IMR-90 (cell line): ENCODE measurements at regions not wholly inside any gene's neighbourhood (a gene's known extent, or its start where the extent isn't known, plus 50 kb on each side); places are given as distances from the start of the nearest gene placed in this dataset.

Source experiments
- ATAC-seq: fragments of 200-7000 bp; cut with Tn5 transposase; 2 replicates; pipeline ENCODE4 v1.9.1; 2020; ENCODE audit warnings: low read depth, mild to moderate bottlenecking, moderate library complexity
- BruUV-seq: library from RNA; stranded (reverse); fragments of 400-500 nt; replicated peaks from 2 replicates; lab custom pipeline; 2021; lab: Mats Ljungman, UMichigan
- CTCF ChIA-PET: fragments of 300-600 bp; formaldehyde crosslinking; extraction: SDS; loops from one replicate; lab custom pipeline; 2021; ENCODE audit warnings: antibody characterized with exemption; lab: Yijun Ruan, JAX
- POLR2A ChIA-PET: fragments of 300-600 bp; sonication (Branson Sonifier 250); formaldehyde crosslinking; loops from one replicate; lab custom pipeline; 2022; ENCODE audit warnings: antibody characterized with exemption; ENCODE audit not compliant: unreplicated experiment; lab: Charles Lee
- DNase-seq: peaks from one replicate; pipeline ENCODE4 v3.0.0; 2013
- H2AFZ ChIP-seq: replicated peaks from 2 replicates; pipeline ENCODE3; 2013; ENCODE audit warnings: low read length, mild to moderate bottlenecking; ENCODE audit not compliant: poor library complexity
- H2AK5ac ChIP-seq: 2 replicates; pipeline ENCODE4 v1.6.1; 2013; ENCODE audit warnings: low read depth, low read length, inconsistent platforms
- H2AK9ac ChIP-seq: replicated peaks from 2 replicates; pipeline ENCODE3; 2013; ENCODE audit warnings: mild to moderate bottlenecking, low read depth, low read length, moderate library complexity; ENCODE audit not compliant: poor library complexity
- H2BK120ac ChIP-seq: 2 replicates; pipeline ENCODE4 v1.6.1; 2013; ENCODE audit warnings: low read depth, low read length, inconsistent platforms
- H2BK15ac ChIP-seq: 3 replicates; pipeline ENCODE4 v1.6.1; 2013; ENCODE audit warnings: low read depth, low read length, inconsistent platforms
- H2BK20ac ChIP-seq: 2 replicates; pipeline ENCODE4 v1.6.1; 2013; ENCODE audit warnings: low read depth, mild to moderate bottlenecking, inconsistent platforms, low read length, moderate library complexity
- H2BK5ac ChIP-seq: 2 replicates; pipeline ENCODE4 v1.6.1; 2013; ENCODE audit warnings: mild to moderate bottlenecking, low read depth, low read length, inconsistent platforms; ENCODE audit not compliant: poor library complexity, severe bottlenecking
- H3K14ac ChIP-seq: replicated peaks from 2 replicates; pipeline ENCODE4 v1.6.1; 2013; ENCODE audit warnings: low read depth, low read length, inconsistent platforms
- H3K18ac ChIP-seq: 2 replicates; pipeline ENCODE4 v1.6.1; 2013; ENCODE audit warnings: low read depth, low read length, control low read depth
- H3K23ac ChIP-seq: 2 replicates; pipeline ENCODE4 v1.6.1; 2013; ENCODE audit warnings: low read depth, low read length, inconsistent platforms
- H3K27ac ChIP-seq: 2 replicates; pipeline ENCODE4 v1.5.1; 2013; ENCODE audit warnings: mild to moderate bottlenecking, control low read depth, low read length; ENCODE audit not compliant: insufficient read depth
- H3K27me3 ChIP-seq: 2 replicates; pipeline ENCODE4 v1.6.1; 2013; ENCODE audit warnings: low read length; ENCODE audit not compliant: control insufficient read depth, insufficient read depth
- H3K36me3 ChIP-seq: 2 replicates; pipeline ENCODE4 v1.6.1; 2013; ENCODE audit warnings: low read length, mixed read lengths; ENCODE audit not compliant: control insufficient read depth, insufficient read depth
- H3K4ac ChIP-seq: 2 replicates; pipeline ENCODE4 v1.6.1; 2013; ENCODE audit warnings: low read depth, low read length, inconsistent platforms
- H3K4me1 ChIP-seq: 2 replicates; pipeline ENCODE4 v1.6.1; 2013; ENCODE audit warnings: low read length, mixed read lengths; ENCODE audit not compliant: control insufficient read depth, insufficient read depth
- H3K4me2 ChIP-seq: 2 replicates; pipeline ENCODE4 v1.6.1; 2013; ENCODE audit warnings: low read depth, mild to moderate bottlenecking, control low read depth, low read length, moderate library complexity
- H3K4me3 ChIP-seq: 2 replicates; pipeline ENCODE4 v1.5.1; 2013; ENCODE audit warnings: low read depth, mild to moderate bottlenecking, control low read depth, low read length, moderate library complexity; ENCODE audit not compliant: insufficient read depth
- H3K56ac ChIP-seq: 2 replicates; pipeline ENCODE4 v1.6.1; 2013; ENCODE audit warnings: low read length, inconsistent platforms; ENCODE audit not compliant: insufficient read depth; ENCODE audit errors: extremely low read depth
- H3K79me1 ChIP-seq, 2 experiments: 2 replicates each; pipeline ENCODE4 v1.6.1; 2013; ENCODE audit warnings: low read length in 2 of 2, inconsistent platforms in 1 of 2, low read depth in 1 of 2
- H3K9ac ChIP-seq: 2 replicates; pipeline ENCODE4 v1.6.1; 2013; ENCODE audit warnings: low read depth, low read length, control low read depth
- H3K9me1 ChIP-seq: 2 replicates; pipeline ENCODE4 v1.6.1; 2013; ENCODE audit warnings: low read length, inconsistent platforms; ENCODE audit not compliant: insufficient read depth
- H3K9me3 ChIP-seq: 2 replicates; pipeline ENCODE4 v1.6.1; 2013; ENCODE audit warnings: low read length; ENCODE audit not compliant: control insufficient read depth, insufficient read depth
- H4K20me1 ChIP-seq: 2 replicates; pipeline ENCODE4 v1.6.1; 2013; ENCODE audit warnings: low read length, inconsistent platforms; ENCODE audit not compliant: insufficient read depth
- H4K5ac ChIP-seq: 2 replicates; pipeline ENCODE4 v1.6.1; 2013; ENCODE audit warnings: mild to moderate bottlenecking, low read depth, low read length, control low read depth
- H4K8ac ChIP-seq, 2 experiments: 2 replicates each; pipeline ENCODE4 v1.6.1; 2013; ENCODE audit warnings: low read depth in 2 of 2, low read length in 2 of 2, control low read depth in 1 of 2, inconsistent platforms in 1 of 2
- H4K91ac ChIP-seq: 2 replicates; pipeline ENCODE4 v1.6.1; 2013; ENCODE audit warnings: low read depth, low read length, inconsistent platforms; ENCODE audit not compliant: insufficient read depth
- CEBPB ChIP-seq: IDR thresholded peaks from 2 replicates; pipeline ENCODE4 v1.6.1; 2012; ENCODE audit warnings: low read depth, low read length, improper control_type of control experiment
- CHD1 ChIP-seq: IDR thresholded peaks from 2 replicates; pipeline ENCODE4 v1.6.1; 2012; ENCODE audit warnings: low read depth, low read length, improper control_type of control experiment
- RAD21 ChIP-seq: IDR thresholded peaks from 2 replicates; pipeline ENCODE4 v1.6.1; 2012; ENCODE audit warnings: low read length, improper control_type of control experiment
- WGBS, 2 experiments: methylation state at CpG; one replicate each; pipeline versions ENCODE4 v1.1.5 to v1.1.7; 2013; ENCODE audit warnings: missing lambda C conversion rate in 2 of 2; ENCODE audit not compliant: insufficient read length in 1 of 2; ENCODE audit errors: extremely low coverage in 2 of 2; 5-methylcytosine and 5-hydroxymethylcytosine counted together
- dilution Hi-C: fragments of 300-500 bp; cut with HindIII; formaldehyde crosslinking; loops from one replicate; pipeline ENCODE4 v1.14.3; 2018; ENCODE audit warnings: low sequenced_read_pairs; ENCODE audit not compliant: unreplicated experiment
- in situ Hi-C: fragments of 300-500 bp; cut with MboI; formaldehyde crosslinking; loops from 3 replicates; pipeline ENCODE4 v1.14.3; 2019; ENCODE audit warnings: low sequenced_read_pairs, inconsistent platforms, mixed read lengths
- intact Hi-C: fragments of 100-400 bp; cut with micrococcal nuclease; formaldehyde crosslinking; loops from 2 replicates; pipeline ENCODE4 v1.10.0; 2022
- TF ChIP-seq, protein P1 (sequence below): conservative IDR thresholded peaks from 2 replicates; pipeline ENCODE4 v1.5.1; 2012; ENCODE audit warnings: mild to moderate bottlenecking, low read depth, low read length, improper control_type of control experiment

DNA sequence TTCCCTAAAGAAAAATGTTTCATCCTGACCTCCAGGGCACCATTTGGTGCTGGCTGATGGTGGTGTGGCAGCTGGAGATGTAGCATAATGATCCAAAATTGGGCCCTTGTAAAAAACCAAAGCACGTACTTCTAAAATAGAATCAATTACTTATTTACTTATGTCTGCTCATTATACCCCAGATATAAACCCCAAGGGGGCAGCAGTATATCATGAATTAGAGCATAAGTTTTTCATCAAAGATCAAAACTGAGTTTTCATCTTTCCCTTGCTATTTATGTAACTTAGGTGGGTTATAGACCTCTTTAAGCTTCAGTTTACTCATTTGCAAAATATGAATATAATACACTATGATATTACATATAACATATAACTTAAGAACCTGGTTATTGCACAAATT, 241.1 kb downstream of the TACR3 start:
- Histone ChIP-seq H2BK5ac (no peak overlapping the region), H3K9ac (no peak overlapping the region), H3K23ac (no peak overlapping the region), H2BK15ac (no peak overlapping the region), H3K4me2 (no peak overlapping the region), H4K5ac (no peak overlapping the region), H3K9me3 (peaks cover 6% of the 10 kb centered on the region; the same call in 1 of the 2 replicates), H2BK20ac (no peak overlapping the region), H3K4ac (no peak overlapping the region), H3K4me1 (no peaks in the 10 kb centered on the region), H3K9me1 (no peaks in the 10 kb centered on the region), H3K27ac (no peak overlapping the region), H3K56ac (no peak overlapping the region), H4K91ac (no peak overlapping the region), H3K79me1 (no peaks in the 10 kb centered on the region), H2BK120ac (no peak overlapping the region), H3K18ac (no peak overlapping the region), H3K14ac (no peak overlapping the region), H2AK9ac (no peak overlapping the region), H2AFZ (no peak overlapping the region), H2AK5ac (no peak overlapping the region), H3K4me3 (no peak overlapping the region), H4K20me1 (no peaks in the 10 kb centered on the region), H3K36me3 (no peaks in the 10 kb centered on the region), H4K8ac (no peak overlapping the region), H3K27me3 (no peaks in the 10 kb centered on the region)
- ChIA-PET CTCF (no interaction called here), POLR2A (no interaction called here)
- WGBS, 2 experiments, result no CpG with 5 or more reads among the region's 1 CpG
- no TSS peak for BruUV-seq
- ATAC-seq (no peak), DNase-seq (no peak)
- in situ Hi-C loops (no loop called here), dilution Hi-C loops (no loop called here), intact Hi-C loops (no loop called here)
- TF ChIP-seq CHD1 (no peak), RAD21 (peak; percentile 22; the same call in 1 of the 2 replicates), CEBPB (no peak)
- TF ChIP-seq, protein P1, sequence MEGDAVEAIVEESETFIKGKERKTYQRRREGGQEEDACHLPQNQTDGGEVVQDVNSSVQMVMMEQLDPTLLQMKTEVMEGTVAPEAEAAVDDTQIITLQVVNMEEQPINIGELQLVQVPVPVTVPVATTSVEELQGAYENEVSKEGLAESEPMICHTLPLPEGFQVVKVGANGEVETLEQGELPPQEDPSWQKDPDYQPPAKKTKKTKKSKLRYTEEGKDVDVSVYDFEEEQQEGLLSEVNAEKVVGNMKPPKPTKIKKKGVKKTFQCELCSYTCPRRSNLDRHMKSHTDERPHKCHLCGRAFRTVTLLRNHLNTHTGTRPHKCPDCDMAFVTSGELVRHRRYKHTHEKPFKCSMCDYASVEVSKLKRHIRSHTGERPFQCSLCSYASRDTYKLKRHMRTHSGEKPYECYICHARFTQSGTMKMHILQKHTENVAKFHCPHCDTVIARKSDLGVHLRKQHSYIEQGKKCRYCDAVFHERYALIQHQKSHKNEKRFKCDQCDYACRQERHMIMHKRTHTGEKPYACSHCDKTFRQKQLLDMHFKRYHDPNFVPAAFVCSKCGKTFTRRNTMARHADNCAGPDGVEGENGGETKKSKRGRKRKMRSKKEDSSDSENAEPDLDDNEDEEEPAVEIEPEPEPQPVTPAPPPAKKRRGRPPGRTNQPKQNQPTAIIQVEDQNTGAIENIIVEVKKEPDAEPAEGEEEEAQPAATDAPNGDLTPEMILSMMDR, result 0 out of 2 replicates have a peak, but pooled peaks have one; percentile 13
